ENCODE measurements at regions not wholly inside any gene's neighbourhood (a gene's known extent, or its start where the extent isn't known, plus 50 kb on each side); places are given as distances from the start of the nearest gene placed in this dataset.

DNA sequence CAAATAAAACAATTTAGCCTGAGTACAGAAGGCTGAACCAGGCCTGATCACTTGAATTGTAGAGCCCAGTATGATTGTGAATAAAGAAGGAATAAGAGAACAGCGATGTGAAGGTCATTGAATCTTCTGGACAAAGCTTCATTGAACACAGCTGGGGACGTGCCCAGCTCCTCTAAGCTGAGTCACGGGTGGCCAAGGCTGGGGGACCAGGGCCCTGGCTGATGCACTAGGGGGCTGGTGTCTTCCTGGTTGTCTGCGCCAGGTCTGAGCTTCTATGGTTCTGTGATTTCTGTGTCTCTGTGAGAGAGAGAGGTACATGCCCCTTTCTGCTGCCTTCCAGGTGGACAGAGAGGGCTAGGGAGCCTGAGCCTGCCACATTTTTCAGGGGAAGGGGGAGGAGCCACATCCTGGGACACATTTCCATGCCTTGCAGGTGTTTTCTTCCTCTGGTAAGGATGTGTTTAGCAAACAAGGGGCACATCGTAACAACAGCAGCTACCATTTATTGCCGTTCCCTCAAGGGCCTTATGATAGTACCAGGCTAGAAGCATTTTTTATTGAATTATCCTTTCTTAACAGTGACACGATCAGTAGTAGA, 135.7 kb downstream of the C11orf91 start:
- no peak for TF ChIP-seq POLR2A (IDR thresholded peaks at IDR 0.05)
- TF ChIP-seq, protein P1, sequence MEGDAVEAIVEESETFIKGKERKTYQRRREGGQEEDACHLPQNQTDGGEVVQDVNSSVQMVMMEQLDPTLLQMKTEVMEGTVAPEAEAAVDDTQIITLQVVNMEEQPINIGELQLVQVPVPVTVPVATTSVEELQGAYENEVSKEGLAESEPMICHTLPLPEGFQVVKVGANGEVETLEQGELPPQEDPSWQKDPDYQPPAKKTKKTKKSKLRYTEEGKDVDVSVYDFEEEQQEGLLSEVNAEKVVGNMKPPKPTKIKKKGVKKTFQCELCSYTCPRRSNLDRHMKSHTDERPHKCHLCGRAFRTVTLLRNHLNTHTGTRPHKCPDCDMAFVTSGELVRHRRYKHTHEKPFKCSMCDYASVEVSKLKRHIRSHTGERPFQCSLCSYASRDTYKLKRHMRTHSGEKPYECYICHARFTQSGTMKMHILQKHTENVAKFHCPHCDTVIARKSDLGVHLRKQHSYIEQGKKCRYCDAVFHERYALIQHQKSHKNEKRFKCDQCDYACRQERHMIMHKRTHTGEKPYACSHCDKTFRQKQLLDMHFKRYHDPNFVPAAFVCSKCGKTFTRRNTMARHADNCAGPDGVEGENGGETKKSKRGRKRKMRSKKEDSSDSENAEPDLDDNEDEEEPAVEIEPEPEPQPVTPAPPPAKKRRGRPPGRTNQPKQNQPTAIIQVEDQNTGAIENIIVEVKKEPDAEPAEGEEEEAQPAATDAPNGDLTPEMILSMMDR (IDR thresholded peaks at IDR 0.05), result no peak
